Stimulated activated CD4-positive, alpha-beta T cell treated with anti-CD3 and anti-CD28 coated beads, Interleukin-1b, Interleukin-23, amount 100 ng/mL, for 48 hours (primary cell): ENCODE measurements at regions not wholly inside any gene's neighbourhood (a gene's known extent, or its start where the extent isn't known, plus 50 kb on each side); places are given as distances from the start of the nearest gene placed in this dataset.
"Not testable (repeated sequence)": the region's sequence is repeated elsewhere in the genome, so short reads cannot be mapped to it uniquely, and the experiment has no call there.

Experiments used
- DNase-seq: peaks from one replicate; pipeline ENCODE4 v3.0.0-alpha.2; 2020

DNA sequence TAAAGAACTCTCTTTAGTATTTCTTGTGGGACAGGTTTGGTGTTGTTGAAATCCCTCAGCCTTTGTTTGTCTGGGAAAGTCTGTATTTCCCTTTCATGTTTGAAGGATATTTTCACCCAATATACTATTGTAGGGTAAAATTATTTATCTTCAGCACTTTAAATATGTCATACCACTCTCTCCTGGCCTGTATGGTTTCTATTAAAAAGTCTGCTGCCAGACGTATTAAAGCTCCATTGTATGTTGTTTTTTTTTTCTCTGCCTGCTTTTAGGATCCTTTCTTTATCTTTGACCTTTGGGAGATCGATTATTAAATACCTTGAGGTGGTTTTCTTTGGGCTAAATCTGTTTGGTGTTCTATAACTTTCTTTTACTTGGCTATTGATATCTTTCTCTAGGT is 119.0 kb upstream of the TBC1D5 start:
- no peak for DNase-seq

DNA sequence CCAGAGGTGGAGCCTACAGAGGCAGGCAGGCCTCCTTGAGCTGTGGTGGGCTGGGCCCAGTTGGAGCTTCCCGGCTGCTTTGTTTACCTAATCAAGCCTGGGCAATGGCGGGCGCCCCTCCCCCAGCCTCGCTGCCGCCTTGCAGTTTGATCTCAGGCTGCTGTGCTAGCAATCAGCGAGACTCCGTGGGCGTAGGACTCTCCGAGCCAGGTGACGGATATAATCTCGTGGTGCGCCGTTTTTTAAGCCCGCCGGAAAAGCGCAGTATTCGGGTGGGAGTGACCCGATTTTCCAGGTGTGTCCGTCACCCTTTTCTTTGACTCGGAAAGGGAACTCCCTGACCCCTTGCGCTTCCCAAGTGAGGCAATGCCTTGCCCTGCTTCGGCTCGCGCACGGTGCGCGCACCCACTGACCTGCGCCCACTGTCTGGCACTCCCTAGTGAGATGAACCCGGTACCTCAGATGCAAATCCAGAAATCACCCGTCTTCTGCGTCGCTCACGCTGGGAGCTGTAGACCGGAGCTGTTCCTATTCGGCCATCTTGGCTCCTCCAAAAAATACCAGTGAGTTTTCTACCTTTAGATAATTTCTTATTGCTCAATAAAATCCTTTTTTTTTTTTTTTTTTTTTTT is 118.5 kb upstream of the TBC1D5 start:
- DNase-seq, result not testable (repeated sequence)

- DNase-seq, result no peak
Observed at GRCh38 chr3:17852217-17852616, 109.8 kb upstream of the TBC1D5 start.

- no peak for DNase-seq
Observed at GRCh38 chr3:17850448-17850847, 108.0 kb upstream of the TBC1D5 start.

GRCh38 chr3:17848102-17848501 is 105.7 kb upstream of the TBC1D5 start:
- no peak for DNase-seq

DNA sequence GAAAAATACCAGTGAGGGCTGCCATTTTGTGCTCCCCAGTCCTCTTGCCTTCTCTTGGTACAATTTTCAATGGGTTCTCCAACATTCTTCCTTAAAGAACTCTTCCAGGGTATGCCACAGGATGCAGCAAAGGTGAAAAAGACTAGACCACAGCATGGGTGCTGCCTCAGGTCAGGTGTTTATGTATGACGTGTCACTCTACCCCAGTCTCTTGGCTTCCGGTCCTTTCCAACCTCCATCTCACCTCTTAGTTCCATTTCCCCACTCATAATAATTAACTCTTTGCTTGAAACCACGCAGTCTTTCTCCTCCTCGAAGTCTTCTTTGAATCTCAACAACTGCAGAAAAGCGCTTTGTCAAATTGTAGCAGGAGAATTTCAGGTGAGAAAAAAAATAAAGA is 104.7 kb upstream of the TBC1D5 start:
- DNase-seq, result no peak

DNA sequence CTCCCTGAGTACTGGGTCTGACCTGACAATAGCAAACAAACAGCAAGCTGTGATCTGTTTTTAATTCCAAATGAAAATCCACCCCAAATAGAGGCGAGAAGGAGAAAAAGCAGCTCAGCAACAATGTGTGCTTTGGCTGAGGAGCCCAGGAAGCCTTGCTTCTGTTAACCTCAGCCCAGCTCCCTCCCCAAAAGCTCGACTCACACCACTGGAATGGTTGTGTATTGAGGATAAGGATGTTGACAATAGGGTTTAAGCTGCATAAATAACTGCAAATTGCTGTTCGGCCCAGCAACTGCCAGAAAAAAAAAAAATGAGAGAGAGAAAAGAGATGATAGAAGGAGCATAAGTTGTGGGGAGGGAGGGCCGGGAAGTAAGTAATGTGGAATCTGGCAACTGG is 104.0 kb upstream of the TBC1D5 start:
- no peak for DNase-seq

- DNase-seq, result no peak
Observed at GRCh38 chr3:17845026-17845812, 102.8 kb upstream of the TBC1D5 start.

DNA sequence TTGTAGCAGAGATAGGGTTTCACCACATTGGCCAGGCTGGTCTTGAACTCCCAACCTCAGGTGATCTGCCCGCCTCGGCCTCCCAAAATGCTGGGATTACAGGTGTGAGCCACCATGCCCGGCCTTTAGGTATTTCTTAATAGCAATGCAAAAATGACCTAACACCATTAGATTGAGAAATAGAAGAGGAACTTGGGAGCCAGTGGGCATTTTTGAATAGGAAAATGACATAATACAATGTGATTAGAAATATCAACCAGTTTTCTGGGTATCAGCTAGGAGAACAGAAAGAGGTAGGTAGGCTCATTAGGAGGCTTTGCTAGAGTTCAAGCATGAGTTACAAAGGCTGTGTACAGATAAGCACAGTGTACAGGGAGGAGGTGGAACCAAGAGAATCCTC is 101.8 kb upstream of the TBC1D5 start:
- no peak for DNase-seq

GRCh38 chr3:17841190-17841828 is 98.9 kb upstream of the TBC1D5 start:
- DNase-seq, result peak; percentile 71

- no peak for DNase-seq
Observed at GRCh38 chr3:17840651-17841050, 98.2 kb upstream of the TBC1D5 start.

DNA sequence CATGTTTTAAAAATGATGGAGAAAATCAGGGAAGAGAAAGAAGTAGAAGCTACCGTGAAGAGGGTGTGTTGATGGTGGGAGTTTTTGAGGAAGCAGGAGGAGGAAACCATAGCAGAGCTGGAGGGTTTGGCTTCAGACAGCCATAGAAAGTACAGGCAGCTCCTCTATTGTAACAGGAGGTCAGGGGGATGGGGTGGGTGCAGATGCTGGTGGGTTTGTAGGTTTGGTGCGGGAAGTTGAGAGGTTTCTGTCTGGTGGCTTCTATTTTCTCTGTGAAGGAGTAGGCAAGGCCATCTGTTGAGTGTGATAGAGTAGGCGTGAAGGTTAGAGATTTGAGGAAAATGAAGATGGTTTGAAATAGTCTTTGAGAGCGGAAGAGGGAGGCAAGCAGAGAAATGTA is 97.7 kb upstream of the TBC1D5 start:
- DNase-seq, result no peak

- DNase-seq, result no peak
Observed at GRCh38 chr3:17836919-17837318, 94.5 kb upstream of the TBC1D5 start.

DNA sequence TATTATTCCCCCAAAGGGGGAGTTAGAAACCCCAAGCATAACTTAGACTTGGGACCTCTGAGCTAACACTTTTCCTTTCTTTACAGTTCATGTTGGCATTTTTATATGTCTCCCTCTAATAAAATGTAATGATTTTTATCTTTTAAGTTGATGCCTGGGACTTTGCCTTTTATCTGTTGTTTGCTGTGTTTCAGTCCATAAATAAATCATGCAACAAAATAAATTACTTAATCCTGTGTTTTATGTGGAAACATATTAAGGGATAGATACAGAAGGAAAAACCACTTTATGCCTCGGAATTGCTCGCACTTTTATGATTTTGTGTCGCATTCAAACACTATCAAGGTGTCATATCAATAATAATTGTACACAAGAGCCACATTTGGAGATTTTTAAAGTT is 93.7 kb upstream of the TBC1D5 start:
- no peak for DNase-seq

DNA sequence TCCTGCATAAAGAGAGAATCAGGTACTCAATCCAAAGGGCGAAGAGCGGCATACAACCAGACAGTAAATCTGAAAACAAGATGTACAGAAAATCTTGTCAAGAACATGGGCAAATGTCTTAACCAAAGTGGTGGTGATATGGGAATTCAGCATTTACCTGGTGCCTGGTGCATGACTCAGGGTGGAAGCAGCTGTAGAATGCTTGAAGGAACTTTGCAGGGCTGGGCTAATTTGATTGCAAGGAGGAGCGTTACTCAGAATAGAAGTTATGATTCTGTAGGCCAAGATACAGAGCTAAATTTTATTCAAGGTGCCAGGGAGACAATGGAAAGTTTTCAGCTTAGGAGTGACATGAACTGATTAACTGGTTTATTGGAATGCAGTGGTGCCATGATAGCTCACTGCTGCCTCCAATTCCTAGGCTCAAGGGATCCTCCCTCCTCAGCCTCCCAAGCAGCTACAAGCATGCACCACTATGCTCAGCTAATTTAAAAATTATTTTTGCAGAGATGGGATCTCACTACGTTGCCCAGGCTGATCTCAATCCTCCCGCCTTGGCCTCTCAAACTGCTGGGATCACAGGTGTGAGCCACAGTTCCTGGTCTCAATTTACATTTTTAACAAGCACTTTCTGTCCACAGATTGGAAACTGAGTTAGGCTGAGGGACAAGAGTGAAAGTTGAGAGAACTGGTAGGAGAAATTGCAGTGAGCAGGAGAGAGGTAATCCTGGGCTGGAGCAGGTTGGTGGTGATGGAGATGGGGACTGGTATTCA is 91.5 kb upstream of the TBC1D5 start:
- DNase-seq, result no peak

GRCh38 chr3:17832016-17832415 is 89.6 kb upstream of the TBC1D5 start:
- DNase-seq, result no peak

GRCh38 chr3:17831366-17831765 is 88.9 kb upstream of the TBC1D5 start:
- no peak for DNase-seq

DNA sequence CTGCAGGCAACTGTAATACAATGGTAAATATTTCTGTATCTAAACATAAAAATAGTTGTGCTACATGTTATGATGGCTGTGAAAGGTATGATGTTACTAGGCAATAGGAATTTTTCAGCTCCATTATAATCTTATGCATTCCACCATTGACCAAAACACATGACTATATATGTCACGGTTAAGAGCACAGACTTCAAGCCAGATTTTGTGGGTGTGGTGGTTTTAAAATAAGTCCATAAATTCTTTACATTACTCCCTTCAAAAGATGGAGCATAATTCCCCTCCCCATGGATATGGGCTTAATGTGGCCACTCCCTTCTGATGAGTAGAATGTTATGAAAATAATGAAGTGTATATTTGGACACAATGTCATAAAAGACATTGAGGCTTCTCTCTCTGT is 88.4 kb upstream of the TBC1D5 start:
- DNase-seq, result no peak

GRCh38 chr3:17828388-17828787 is 86.0 kb upstream of the TBC1D5 start:
- DNase-seq, result no peak

DNA sequence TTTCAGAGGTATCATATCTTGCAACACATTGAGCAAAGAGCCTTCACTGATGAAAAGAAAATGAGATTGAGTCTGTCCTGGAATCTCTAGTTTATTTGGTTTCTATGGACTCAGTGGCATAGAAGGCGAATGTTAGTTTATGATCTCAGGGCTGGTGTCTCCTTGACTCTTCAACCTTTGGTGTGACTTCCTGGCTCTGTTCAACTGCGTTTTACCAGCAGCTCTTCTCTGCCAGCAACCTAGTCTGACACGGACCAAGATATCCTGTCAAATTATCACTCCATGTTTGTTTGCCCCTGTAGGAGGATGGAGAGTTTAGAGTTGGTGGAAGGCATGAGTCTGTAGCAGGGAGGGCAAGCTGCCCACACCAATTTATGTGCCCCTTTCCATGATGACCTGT is 82.9 kb upstream of the TBC1D5 start:
- no peak for DNase-seq

GRCh38 chr3:17823816-17824215 is 81.4 kb upstream of the TBC1D5 start:
- no peak for DNase-seq

GRCh38 chr3:17823036-17823435 is 80.6 kb upstream of the TBC1D5 start:
- no peak for DNase-seq

DNA sequence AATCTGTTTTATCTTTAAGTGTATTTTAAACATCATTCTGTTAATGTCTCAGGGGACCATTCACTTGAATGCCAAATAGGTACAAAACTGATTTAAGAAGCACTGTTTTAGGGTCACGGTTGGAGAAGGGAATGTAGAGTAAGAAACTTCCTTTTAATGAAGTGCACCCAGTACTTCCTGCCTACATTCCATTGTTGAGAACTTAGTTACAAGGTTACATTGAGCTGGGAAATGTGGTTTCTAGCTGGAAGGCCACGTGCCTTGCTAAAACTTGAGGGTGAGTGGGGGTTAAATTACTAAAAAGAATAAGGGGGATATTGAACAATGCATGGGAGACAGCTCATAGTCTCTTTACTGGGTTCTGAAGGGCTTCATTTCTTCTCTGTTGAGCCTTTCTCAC is 78.3 kb upstream of the TBC1D5 start:
- DNase-seq, result no peak

- no peak for DNase-seq
Observed at GRCh38 chr3:17820275-17820674, 77.8 kb upstream of the TBC1D5 start.
